ENCODE measurements at regions not wholly inside any gene's neighbourhood (a gene's known extent, or its start where the extent isn't known, plus 50 kb on each side); places are given as distances from the start of the nearest gene placed in this dataset.

DNA sequence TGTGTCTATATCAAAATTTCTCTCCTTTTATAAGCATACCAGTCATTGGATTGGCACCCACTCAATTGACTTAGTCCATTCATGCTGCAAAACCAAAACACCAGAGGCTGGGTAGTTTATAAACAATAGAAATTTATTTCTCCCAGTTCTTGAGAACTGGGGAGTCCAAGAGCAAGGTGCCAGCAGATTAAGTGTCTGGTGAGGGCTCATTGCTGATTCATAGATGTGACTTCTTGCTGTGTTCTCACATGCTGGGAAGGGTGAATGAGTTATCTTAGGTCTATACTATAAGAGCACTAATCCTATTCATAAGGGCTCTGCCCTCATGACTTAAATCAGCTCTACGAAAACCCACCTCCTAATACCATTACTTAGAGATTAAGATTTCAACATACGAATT lies 501.4 kb downstream of the EPM2A start:
- Histone ChIP-seq H3K4me3 (no peak overlapping the region), H3K36me3 (no peaks in the 10 kb centered on the region), H3K27me3 (no peaks in the 10 kb centered on the region), H3K27ac (no peak overlapping the region), H3K4me1 (no peaks in the 10 kb centered on the region), H3K9me3 (no peaks in the 10 kb centered on the region)
- no peak for DNase-seq (ENCODE audit: low spot score)
- TF ChIP-seq, protein P1, sequence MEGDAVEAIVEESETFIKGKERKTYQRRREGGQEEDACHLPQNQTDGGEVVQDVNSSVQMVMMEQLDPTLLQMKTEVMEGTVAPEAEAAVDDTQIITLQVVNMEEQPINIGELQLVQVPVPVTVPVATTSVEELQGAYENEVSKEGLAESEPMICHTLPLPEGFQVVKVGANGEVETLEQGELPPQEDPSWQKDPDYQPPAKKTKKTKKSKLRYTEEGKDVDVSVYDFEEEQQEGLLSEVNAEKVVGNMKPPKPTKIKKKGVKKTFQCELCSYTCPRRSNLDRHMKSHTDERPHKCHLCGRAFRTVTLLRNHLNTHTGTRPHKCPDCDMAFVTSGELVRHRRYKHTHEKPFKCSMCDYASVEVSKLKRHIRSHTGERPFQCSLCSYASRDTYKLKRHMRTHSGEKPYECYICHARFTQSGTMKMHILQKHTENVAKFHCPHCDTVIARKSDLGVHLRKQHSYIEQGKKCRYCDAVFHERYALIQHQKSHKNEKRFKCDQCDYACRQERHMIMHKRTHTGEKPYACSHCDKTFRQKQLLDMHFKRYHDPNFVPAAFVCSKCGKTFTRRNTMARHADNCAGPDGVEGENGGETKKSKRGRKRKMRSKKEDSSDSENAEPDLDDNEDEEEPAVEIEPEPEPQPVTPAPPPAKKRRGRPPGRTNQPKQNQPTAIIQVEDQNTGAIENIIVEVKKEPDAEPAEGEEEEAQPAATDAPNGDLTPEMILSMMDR (IDR thresholded peaks at IDR 0.05): no peak

GRCh38 chr6:145235207-145235606 lies 500.1 kb downstream of the EPM2A start:
- H3K27me3 ChIP-seq: no peaks in the 10 kb centered on the region
- H3K4me3 ChIP-seq: no peak overlapping the region
- DNase-seq (ENCODE audit: low spot score): no peak
- H3K36me3 ChIP-seq: no peaks in the 10 kb centered on the region
- no peaks in the 10 kb centered on the region for H3K4me1 ChIP-seq
- TF ChIP-seq, protein P1 (IDR thresholded peaks at IDR 0.05): no peak
- H3K27ac ChIP-seq: no peak overlapping the region
- no peaks in the 10 kb centered on the region for H3K9me3 ChIP-seq

DNA sequence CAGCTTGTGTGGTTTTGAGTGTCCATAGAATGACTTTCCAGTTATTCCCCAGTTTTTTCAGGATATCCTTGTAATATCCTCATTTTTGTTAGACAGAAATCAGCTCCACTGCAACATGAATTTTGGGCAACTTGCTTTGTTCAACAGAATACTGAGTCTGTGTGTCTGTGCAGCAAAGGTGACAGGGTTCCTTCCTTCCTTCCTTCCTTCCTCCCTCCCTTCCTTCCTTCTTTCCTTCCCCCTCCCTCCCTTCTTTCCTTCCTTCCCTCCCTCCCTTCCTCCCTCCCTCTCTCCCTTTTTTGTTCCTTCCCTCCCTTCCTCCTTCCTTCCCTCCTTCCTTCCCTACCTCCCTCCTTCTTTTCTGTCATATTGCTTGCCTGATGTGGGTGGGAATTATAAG lies 496.5 kb downstream of the EPM2A start:
- Histone ChIP-seq H3K27me3 (no peaks in the 10 kb centered on the region), H3K4me1 (no peaks in the 10 kb centered on the region), H3K9me3 (no peaks in the 10 kb centered on the region), H3K36me3 (no peaks in the 10 kb centered on the region), H3K27ac (no peak overlapping the region), H3K4me3 (no peak overlapping the region)
- TF ChIP-seq, protein P1 (IDR thresholded peaks at IDR 0.05): no peak
- DNase-seq (ENCODE audit: low spot score): no peak

DNA sequence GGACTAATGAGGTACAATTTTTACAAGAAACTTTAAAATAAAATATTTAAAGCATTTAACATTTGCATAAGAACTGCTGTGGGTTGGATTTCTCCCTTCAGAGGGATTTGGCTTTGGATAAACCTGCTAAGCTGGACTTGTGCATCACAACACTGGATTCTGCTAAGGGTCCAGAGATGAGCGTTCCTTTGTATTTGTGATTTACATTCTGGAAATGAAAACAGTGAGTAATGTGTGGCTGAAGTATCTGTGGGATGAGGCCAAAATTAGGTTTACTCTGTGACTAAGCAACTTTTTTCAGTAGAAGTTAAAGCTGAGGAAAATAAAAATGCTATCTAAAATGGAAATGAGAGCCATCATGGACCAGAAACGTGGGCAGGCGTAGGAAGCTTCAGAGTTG lies 494.3 kb downstream of the EPM2A start:
- Histone ChIP-seq H3K27ac (no peak overlapping the region), H3K27me3 (no peaks in the 10 kb centered on the region), H3K9me3 (no peaks in the 10 kb centered on the region), H3K4me1 (no peaks in the 10 kb centered on the region), H3K36me3 (no peaks in the 10 kb centered on the region), H3K4me3 (no peak overlapping the region)
- TF ChIP-seq, protein P1 (IDR thresholded peaks at IDR 0.05): no peak
- no peak for DNase-seq (ENCODE audit: low spot score)

DNA sequence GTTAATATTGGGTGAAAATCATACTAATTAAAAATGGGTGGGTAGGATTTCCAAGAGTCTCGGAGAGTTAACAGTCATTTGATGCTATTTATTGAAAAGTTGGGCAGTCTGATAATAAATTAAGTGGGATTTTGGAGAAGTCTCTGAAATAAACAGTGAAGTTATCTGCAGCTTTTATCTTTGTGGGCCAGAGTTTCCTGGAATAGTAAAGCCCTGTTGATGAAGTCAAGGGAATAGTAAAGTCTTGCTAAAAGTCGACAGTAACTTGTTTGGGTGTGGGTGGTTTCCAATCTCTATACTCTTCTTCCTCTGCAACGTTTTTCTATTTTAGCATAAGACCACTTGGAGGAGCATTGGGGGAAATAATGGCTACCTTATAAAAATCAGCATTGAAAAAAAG lies 493.6 kb downstream of the EPM2A start:
- Histone ChIP-seq H3K27ac (no peak overlapping the region), H3K9me3 (no peaks in the 10 kb centered on the region), H3K27me3 (no peaks in the 10 kb centered on the region), H3K4me3 (no peak overlapping the region), H3K4me1 (no peaks in the 10 kb centered on the region), H3K36me3 (no peaks in the 10 kb centered on the region)
- DNase-seq (ENCODE audit: low spot score): no peak
- TF ChIP-seq, protein P1 (IDR thresholded peaks at IDR 0.05): no peak

- DNase-seq (ENCODE audit: low spot score): no peak
- H3K27me3 ChIP-seq: no peaks in the 10 kb centered on the region
- H3K9me3 ChIP-seq: no peaks in the 10 kb centered on the region
- no peak overlapping the region for H3K4me3 ChIP-seq
- H3K4me1 ChIP-seq: no peaks in the 10 kb centered on the region
- TF ChIP-seq, protein P1 (IDR thresholded peaks at IDR 0.05): no peak
- H3K36me3 ChIP-seq: no peaks in the 10 kb centered on the region
- no peak overlapping the region for H3K27ac ChIP-seq
Observed at GRCh38 chr6:145244349-145245100, 490.8 kb downstream of the EPM2A start.
